COLO668 (cell line): ENCODE measurements at regions not wholly inside any gene's neighbourhood (a gene's known extent, or its start where the extent isn't known, plus 50 kb on each side); places are given as distances from the start of the nearest gene placed in this dataset.

Experiments
- DNase-seq: peaks from one replicate; lab custom pipeline; 2025; ENCODE audit not compliant: unreplicated experiment; lab: John Stamatoyannopoulos, UW

GRCh38 chr10:117710181-117710798 lies 167.7 kb downstream of the EMX2 start:
- no peak for DNase-seq

DNA sequence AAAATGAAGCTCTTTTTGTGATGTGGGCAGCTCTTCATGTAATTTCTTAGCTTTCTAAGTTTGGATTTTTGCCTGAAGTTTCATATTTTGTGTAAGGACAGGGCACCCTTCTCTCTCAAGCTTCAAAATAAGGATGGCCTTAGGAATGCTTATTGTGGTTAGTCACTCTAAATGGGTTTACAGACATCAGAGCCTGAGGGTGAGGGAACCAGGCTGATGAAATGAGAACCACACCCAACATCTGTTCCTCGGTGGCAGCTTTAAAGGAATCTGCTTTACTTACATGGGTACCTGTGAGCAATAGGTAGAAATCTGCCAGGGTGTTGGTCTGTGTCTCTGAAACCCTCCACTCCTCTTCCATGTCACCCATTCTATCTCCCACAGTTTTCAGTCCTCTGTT lies 174.3 kb downstream of the EMX2 start:
- no peak for DNase-seq

DNA sequence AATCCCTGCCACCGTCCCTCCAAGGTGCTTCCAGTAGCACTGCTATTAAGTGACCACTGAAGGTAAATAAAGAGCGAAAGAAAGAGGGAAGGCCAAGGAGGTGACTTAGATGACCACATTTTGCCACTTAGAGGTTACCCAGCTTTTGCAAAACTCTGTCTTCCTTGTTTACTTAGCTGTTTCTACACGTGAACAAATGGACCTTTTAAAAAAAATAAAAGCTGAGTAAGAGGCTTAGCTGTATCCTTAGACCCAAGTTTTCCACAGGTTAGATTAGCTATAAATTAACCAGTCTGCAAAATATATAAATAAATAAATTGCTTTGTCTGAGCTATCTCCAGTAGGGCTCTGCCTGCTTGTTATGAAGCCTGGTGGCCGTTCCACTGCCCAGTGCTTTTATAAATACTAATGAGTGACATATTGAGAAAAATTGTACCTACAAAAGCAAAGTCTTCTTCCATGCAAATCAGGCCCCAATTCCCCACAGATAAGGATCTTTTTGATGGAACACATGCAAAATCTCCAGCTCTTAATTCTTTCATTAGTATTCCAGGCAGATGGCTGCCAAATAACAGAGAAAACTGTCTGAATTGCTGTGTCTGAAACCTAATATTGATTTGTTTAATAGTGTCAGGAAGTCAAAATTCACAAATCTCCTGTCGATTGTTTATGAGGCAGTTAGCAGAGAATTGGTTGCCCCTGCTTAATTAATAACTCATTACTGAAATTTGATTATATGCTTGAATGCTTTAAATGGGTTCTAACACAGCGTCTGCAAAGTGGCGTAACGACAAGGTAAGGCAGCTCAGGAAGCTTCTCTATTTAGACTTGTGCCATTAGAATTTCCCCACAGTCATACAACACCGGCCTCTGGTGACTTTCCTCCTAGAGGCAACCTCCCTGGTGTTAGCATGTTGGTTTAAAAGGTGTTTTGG lies 176.7 kb downstream of the EMX2 start:
- DNase-seq: no peak

- no peak for DNase-seq
These were observed 178.6 kb downstream of the EMX2 start for GRCh38 chr10:117720931-117721835.

- no peak for DNase-seq
These were observed 179.3 kb downstream of the EMX2 start for GRCh38 chr10:117721873-117722272.

DNA sequence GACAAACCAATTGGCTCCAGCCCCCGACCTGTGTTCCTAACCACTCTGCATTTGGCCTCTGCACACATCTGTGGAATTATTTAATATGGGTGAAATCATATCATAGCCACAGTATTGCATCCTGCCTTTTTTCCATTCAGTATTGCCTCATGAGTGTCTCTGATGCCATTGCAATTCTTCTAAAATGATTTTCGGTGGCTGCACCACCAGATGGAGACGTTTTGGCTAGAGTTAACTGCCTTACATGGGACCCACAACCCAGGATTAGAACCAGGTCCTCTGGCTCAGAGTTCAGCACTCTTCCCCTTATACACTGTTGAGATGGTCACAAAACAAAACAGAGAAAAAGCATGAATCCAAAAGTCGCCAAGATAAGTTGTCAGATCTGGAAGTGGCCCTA lies 180.8 kb downstream of the EMX2 start:
- no peak for DNase-seq

DNA sequence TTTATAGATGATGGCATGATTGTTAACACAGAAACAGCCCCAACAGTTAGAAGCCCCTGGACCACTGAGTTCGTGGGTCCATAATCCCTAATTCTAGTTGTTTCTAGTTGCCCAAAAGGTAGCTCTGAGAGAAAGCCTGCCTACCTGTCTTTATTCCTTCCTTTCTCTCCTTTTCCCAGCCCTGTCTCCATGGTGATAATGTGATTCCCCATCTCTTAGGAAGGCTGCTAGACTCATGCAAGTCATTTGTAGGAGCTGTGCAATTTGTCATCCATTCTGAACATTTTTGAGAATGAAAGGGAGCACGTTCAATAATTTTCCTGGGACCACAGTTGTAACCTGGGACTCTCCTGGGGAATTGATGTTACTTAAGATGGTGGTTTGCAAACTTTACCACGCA lies 183.4 kb downstream of the EMX2 start:
- no peak for DNase-seq

- DNase-seq: no peak
These were observed 184.2 kb downstream of the EMX2 start for GRCh38 chr10:117726596-117727295.

DNA sequence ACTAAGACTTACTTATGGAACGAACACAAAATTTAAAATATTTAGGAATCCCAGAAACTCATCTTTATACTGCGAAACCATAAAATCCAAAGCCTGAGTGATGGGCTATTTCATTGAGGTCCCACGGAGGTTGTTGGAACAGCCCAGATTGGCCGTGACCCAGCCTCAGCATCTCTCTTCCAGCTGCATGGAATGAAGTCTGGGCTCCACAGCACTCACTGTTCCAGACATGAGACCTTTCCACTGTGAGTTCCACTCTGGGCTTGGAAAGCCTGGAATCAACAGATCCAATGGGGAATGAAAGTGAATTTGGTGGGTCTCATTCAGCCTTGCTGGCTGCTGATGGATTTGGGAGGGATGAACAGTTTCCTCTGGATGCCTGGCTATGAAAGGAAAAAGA lies 184.9 kb downstream of the EMX2 start:
- no peak for DNase-seq

- no peak for DNase-seq
These were observed 185.5 kb downstream of the EMX2 start for GRCh38 chr10:117728087-117728486.

- no peak for DNase-seq
These were observed 186.6 kb downstream of the EMX2 start for GRCh38 chr10:117729156-117729555.

DNA sequence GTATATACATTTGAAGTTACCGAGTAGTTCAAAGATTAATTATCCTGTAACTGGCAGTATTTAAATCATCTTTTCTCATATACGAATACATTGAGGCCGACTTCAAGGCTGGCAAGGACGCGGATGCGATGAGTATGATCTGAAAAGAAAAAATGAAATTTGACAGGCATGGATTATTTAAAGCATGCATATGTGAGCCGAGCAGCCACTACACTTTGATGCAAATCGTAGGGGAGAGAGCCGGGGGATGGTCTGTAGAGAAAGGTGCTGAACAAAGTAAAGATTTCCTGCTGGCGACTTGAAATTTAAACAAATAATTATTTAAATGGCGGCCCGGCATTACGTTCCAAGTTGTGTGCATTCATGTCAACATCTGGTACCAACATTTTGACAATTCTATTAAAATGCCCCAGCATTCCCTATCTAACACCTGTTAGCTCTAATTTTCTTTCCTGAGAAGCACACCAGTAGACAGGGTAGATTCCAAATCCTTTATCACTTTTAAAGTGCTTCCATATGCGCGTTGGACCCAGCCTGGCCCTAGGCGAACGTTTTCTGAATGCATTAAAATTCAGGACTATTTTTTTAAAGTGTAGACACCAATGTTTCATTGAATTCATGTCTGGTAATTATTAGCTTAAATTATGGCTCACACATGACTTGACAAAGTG lies 188.7 kb downstream of the EMX2 start:
- no peak for DNase-seq

GRCh38 chr10:117734731-117735405 lies 192.3 kb downstream of the EMX2 start:
- DNase-seq: no peak

DNA sequence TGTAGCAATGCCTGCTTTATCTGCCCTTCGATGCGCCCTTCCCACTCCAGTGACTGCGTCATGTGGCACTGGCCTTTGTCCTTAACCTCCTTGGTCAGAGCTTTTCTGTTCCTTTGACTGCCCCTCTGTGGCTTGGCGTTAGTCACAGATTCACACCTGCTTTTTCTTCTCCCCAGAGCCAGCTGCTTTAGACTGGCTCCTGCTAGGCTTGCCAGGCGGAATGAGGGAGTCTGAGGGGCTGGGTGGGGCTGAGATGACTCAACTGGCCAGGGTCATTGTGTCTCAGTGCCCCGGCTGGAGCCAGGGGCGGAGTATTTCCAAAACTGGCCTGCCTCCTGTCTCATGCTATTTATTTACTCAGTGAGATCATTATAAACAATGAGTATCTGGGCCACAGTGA lies 194.1 kb downstream of the EMX2 start:
- no peak for DNase-seq

GRCh38 chr10:117740088-117740487 lies 197.5 kb downstream of the EMX2 start:
- DNase-seq: no peak

GRCh38 chr10:117740691-117741222 lies 198.2 kb downstream of the EMX2 start:
- no peak for DNase-seq

DNA sequence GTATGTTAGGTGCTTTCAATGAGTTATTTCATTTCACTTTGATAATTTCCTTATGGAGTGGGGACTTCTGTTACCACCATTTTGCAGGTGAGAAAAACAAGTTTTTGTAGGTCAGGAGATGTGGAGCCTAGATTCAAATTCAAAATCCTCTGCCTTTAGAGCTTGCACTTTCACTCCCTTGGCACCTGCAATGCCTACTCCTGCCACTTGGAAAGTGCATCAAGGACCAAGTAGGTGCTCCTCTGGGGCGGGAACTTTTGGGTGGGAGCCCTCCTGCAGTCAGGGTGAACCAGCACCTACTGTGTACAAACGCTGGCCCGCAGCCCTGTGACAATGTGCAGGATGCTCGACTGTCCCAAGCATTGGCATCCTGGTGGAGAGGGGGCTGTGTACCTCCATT lies 199.0 kb downstream of the EMX2 start:
- no peak for DNase-seq

DNA sequence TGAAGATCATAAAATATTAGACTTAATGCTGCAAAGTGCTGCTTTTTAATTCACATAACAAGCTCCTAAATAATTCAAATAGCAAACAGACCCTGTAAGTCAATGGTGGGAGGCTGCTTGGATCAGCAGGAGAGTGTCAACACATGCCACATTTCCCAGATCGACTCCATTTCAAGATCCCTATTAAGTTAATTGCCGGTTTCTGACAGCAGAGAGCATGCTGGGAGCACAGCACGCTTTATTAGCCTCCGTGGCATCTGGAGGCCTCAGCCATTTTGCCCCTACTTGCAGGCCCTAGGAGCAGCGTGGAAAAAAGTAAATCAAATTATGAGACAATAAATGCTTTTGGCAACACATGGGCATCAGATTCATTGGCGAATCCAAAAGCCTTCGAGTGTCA lies 201.0 kb downstream of the EMX2 start:
- DNase-seq: no peak

GRCh38 chr10:117745301-117745700 lies 202.8 kb downstream of the EMX2 start:
- no peak for DNase-seq
